T-helper 17 cell (primary cell): ENCODE measurements at regions not wholly inside any gene's neighbourhood (a gene's known extent, or its start where the extent isn't known, plus 50 kb on each side); places are given as distances from the start of the nearest gene placed in this dataset.
"Not testable (repeated sequence)": the region's sequence is repeated elsewhere in the genome, so short reads cannot be mapped to it uniquely, and the experiment has no call there.

Experiments
- ATAC-seq: fragments of 150-1000 bp; cut with Tn5 transposase; 2 replicates; pipeline ENCODE4 v1.10.0; 2021; ENCODE audit warnings: mild to moderate bottlenecking, moderate library complexity
- DNase-seq, 3 donors: peaks; one replicate each; pipeline versions ENCODE4 v3.0.0 to v3.0.0-alpha.2; 2020 to 2021
- H3K9me3 ChIP-seq: one replicate; pipeline ENCODE4 v1.7.0; 2013; ENCODE audit warnings: low read length, mild to moderate bottlenecking; ENCODE audit not compliant: control insufficient read depth, poor library complexity, severe bottlenecking
- H3K27ac Mint-ChIP-seq: one replicate; pipeline ENCODE4 v1.8.0; 2022; ENCODE audit warnings: mild to moderate bottlenecking, moderate library complexity, mixed read lengths
- H3K27me3 Mint-ChIP-seq: one replicate; pipeline ENCODE4 v1.8.0; 2022; ENCODE audit warnings: mixed read lengths
- H3K36me3 Mint-ChIP-seq: one replicate; pipeline ENCODE4 v1.8.0; 2022; ENCODE audit warnings: low read depth, mixed read lengths
- H3K4me1 Mint-ChIP-seq: one replicate; pipeline ENCODE4 v1.8.0; 2022; ENCODE audit warnings: mild to moderate bottlenecking, mixed read lengths
- H3K4me3 Mint-ChIP-seq: one replicate; pipeline ENCODE4 v1.8.0; 2022; ENCODE audit warnings: mild to moderate bottlenecking, moderate library complexity, mixed read lengths

GRCh38 chr1:29557066-29557465 is 320.7 kb downstream of the PTPRU start:
- Mint-ChIP-seq H3K27ac (no peak overlapping the region), H3K36me3 (no peaks in the 10 kb centered on the region), H3K4me1 (no peaks in the 10 kb centered on the region), H3K4me3 (no peak overlapping the region), H3K27me3 (no peaks in the 10 kb centered on the region)
- H3K9me3 ChIP-seq, result no peaks in the 10 kb centered on the region
- ATAC-seq (no peak), DNase-seq (no peak)

DNA sequence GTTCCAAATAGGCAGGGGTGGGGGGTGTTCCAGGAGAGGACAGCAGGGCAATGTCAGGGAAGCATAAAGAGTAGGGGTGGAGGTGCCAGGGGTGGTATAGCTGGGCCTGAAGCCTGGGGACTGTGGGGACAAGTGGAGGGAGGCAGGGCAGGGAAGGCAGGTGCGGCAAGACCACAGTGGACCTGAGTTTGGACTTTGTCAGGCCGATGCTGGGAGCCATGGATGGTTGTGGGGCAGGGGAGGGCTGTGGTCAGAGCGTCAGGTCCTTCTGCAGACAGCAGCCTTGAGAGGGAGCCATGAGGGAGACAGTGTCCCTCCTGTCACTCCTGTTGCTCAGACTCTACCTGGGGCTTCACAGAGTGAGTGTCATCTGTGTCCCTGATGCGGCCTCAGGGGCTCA is 320.3 kb downstream of the PTPRU start:
- H3K9me3 ChIP-seq, result no peaks in the 10 kb centered on the region
- Mint-ChIP-seq H3K36me3 (no peaks in the 10 kb centered on the region), H3K27ac (no peak overlapping the region), H3K4me1 (no peaks in the 10 kb centered on the region), H3K4me3 (no peak overlapping the region), H3K27me3 (no peaks in the 10 kb centered on the region)
- DNase-seq (no peak), ATAC-seq (no peak)

DNA sequence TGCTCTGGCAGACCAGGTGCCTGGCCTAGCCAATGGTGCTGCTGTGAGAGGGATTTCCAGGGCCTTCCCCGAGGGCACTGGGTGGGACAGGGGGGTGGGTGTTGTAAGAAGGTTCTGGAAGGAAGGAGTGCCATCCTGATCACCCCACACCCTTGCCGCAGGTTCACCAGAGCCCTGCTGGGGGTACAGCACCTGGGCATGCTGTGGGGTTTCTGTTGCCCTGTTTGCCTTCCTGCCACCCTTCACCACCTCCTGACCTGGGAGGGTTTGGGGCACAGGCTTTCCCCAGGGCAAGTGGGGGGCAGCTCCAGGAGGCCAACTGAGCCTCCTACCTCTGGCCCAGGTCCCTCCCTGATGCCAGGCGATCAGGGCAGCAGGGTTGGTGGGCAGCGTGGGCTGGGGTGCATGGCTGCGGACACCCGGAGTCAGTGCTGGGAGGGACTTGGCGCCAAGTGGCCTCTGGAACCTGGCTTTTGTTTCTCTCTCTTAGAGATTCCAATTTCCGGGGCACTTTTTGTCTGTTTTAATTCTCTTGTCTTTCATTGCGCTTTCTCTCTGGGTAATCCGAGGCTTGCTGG is 318.8 kb downstream of the PTPRU start:
- no peaks in the 10 kb centered on the region for H3K4me1 Mint-ChIP-seq
- ATAC-seq, result no peak
- H3K4me3 Mint-ChIP-seq, result no peak overlapping the region

GRCh38 chr1:29554208-29554778 is 318.0 kb downstream of the PTPRU start:
- no peak for ATAC-seq

More for the DNA sequence above, 318.8 kb downstream of the PTPRU start:
- no peaks in the 10 kb centered on the region for H3K9me3 ChIP-seq
- no peak for DNase-seq
- Mint-ChIP-seq H3K27ac (no peak overlapping the region), H3K27me3 (no peaks in the 10 kb centered on the region), H3K36me3 (no peaks in the 10 kb centered on the region)

DNA sequence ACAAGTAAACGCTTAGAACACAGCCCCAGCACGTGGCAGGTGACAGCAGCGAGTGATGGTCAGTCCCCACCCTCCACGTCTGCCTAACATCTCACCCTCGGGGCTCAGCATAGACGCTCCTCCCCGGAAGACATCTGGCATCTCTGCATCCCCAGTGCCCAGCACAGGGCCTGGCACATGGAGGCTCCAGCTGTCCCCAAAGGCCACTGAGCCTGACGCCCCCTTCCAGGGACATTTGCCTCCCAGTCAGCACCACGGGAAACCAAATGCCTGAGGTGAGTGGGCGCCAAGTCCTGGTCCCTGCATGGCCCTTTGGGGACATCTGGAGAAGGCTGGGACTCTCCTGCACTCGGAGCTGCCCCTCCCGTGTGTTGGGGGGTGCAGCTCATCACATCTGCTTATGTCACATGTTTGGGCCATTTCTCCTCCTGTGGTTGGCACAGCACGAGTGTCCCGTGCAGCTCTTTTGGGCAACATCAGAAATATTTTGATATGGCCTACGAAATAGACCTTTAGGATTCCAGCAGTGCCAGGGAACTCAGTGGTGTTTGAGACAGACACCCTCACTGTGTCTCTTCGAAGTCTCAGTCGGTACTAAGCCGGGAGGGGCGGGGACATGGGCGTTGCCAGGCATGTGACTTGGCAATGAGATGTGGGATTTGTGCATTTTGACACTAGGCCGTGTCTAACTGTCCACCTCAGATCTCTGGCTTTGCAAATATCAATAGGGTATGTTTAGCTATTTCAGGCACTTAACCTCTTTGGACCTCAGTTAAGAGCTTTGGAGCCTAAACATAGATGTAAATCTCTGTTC is 315.0 kb downstream of the PTPRU start:
- H3K4me1 Mint-ChIP-seq, result no peaks in the 10 kb centered on the region
- H3K27ac Mint-ChIP-seq, result no peak overlapping the region
- ATAC-seq (no peak), DNase-seq (no peak)
- H3K4me3 Mint-ChIP-seq, result no peak overlapping the region
- H3K9me3 ChIP-seq, result no peaks in the 10 kb centered on the region
- no peaks in the 10 kb centered on the region for H3K36me3 Mint-ChIP-seq
- peaks cover 14% of the 10 kb centered on the region for H3K27me3 Mint-ChIP-seq

More at GRCh38 chr1:29554208-29554778, 318.0 kb downstream of the PTPRU start:
- Mint-ChIP-seq H3K27me3 (peaks cover 7% of the 10 kb centered on the region), H3K4me1 (no peaks in the 10 kb centered on the region), H3K27ac (no peak overlapping the region), H3K36me3 (no peaks in the 10 kb centered on the region), H3K4me3 (no peak overlapping the region)
- no peaks in the 10 kb centered on the region for H3K9me3 ChIP-seq
- DNase-seq, result no peak

DNA sequence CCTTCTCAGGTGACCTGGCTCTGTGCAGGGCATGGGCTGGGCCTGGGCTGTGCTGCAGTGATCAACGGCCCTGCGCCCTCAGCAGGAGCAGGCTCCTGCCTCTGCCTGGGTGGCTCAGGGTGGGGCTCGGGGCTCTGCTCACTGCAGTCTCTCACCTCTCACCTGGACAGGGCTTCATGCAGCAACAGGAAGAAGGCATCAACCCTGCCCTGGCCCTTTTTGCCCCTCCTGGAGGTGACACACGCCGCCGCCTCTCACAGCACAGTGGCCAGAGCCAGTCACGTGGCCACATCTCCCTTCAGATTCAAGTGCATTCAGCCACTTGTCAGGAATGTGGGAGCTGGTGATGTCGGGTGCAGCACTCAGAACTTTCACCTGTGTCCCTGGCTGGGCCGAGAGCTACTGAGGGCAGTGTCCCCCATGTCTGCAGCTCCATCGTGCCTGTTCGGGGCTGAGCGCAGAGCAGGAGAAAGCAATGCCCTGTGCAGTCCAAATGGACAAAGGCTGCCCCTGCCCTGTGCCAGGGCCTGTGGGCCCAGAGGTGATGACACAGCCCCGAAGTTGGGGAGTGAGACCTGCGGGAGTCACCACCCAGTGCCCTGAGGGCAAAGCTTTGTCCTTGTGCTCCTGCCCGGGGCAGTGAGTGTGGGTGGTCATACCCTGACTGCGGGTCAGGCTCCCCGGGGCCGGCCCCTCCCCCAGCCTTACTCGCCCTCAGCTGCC is 314.0 kb downstream of the PTPRU start:
- H3K27ac Mint-ChIP-seq, result no peak overlapping the region
- no peaks in the 10 kb centered on the region for H3K9me3 ChIP-seq
- H3K27me3 Mint-ChIP-seq, result peaks cover 14% of the 10 kb centered on the region
- H3K4me1 Mint-ChIP-seq, result no peaks in the 10 kb centered on the region
- ATAC-seq, result no peak
- DNase-seq, result no peak
- no peaks in the 10 kb centered on the region for H3K36me3 Mint-ChIP-seq
- no peak overlapping the region for H3K4me3 Mint-ChIP-seq

- DNase-seq, H3K27ac Mint-ChIP-seq, ATAC-seq, H3K9me3 ChIP-seq, H3K4me3 Mint-ChIP-seq, H3K4me1 Mint-ChIP-seq, H3K36me3 Mint-ChIP-seq: not testable (repeated sequence)
- peaks cover 14% of the 10 kb centered on the region for H3K27me3 Mint-ChIP-seq
Measured at GRCh38 chr1:29549728-29550118, 313.4 kb downstream of the PTPRU start.

GRCh38 chr1:29549001-29549400 is 312.7 kb downstream of the PTPRU start:
- no peaks in the 10 kb centered on the region for H3K4me1 Mint-ChIP-seq
- no peak overlapping the region for H3K4me3 Mint-ChIP-seq
- no peak for ATAC-seq

DNA sequence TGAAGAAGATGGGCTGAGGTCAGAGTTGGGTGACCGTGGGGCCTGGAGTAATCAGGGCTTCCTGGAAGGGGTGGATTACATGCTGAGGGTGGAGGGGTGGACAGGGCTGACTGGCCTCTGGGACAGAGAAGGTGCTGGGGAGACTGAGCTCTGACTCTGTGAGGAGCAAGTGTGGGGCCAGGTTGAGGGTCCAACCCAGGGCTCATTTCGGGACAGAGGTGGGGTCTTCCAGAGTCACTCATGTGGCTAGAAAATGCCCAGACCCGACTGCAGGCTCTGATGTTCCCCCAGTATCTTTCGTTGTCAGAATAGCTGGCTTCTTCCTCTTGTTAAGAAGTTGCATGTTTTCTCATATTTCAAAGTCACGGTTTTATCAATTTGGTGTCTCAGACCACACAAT is 311.8 kb downstream of the PTPRU start:
- no peaks in the 10 kb centered on the region for H3K36me3 Mint-ChIP-seq
- no peak for ATAC-seq
- no peaks in the 10 kb centered on the region for H3K4me1 Mint-ChIP-seq

More at GRCh38 chr1:29549001-29549400, 312.7 kb downstream of the PTPRU start:
- Mint-ChIP-seq H3K27me3 (peaks cover 14% of the 10 kb centered on the region), H3K27ac (no peak overlapping the region), H3K36me3 (no peaks in the 10 kb centered on the region)
- no peaks in the 10 kb centered on the region for H3K9me3 ChIP-seq
- DNase-seq, result no peak

DNA sequence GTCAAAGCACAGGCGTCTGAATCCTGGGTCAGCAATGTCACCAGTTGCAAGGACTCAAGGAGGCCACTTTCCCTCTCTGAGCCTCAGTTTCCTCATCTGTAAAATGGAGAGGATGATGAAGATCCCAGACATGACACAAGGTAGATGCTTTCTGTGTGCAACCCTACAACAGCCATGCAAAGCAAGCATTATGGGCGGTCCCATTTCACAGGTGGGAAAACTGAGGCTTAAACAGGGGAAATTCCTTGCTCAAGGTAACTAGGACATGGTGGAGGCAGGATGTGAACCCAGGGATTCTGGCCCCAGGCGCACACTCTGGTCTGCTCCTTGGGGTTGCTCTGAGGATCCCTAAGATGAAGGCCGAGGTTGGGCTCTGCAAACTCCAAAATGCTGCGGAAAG is 311.0 kb downstream of the PTPRU start:
- Mint-ChIP-seq H3K4me3 (no peak overlapping the region), H3K27ac (no peak overlapping the region), H3K27me3 (peaks cover 14% of the 10 kb centered on the region), H3K4me1 (no peaks in the 10 kb centered on the region), H3K36me3 (no peaks in the 10 kb centered on the region)
- no peak for ATAC-seq
- H3K9me3 ChIP-seq, result no peaks in the 10 kb centered on the region
- DNase-seq, result no peak

More for the DNA sequence above, 311.8 kb downstream of the PTPRU start:
- no peak overlapping the region for H3K27ac Mint-ChIP-seq
- H3K4me3 Mint-ChIP-seq, result no peak overlapping the region
- H3K27me3 Mint-ChIP-seq, result peaks cover 14% of the 10 kb centered on the region
- H3K9me3 ChIP-seq, result no peaks in the 10 kb centered on the region
- no peak for DNase-seq

DNA sequence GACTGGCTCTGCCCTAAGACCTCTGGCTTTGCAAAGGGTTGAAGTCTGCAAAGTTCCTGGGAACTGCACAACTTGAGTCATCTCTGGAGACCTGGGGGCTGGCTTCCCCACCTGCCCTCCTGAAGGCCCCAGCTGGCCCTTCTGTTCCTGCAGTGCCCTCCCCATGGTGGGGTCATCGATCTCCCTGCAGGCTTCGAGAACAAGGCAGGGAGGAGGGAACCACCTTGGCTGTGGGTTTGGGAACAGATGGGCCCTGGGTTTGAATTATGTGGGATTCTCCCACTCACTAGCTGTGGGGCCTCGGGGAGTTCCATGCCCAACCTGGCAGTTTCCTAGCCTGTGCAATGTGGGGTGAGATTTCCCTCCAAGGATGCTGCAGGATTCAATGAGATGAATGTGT is 310.2 kb downstream of the PTPRU start:
- no peak for DNase-seq
- H3K9me3 ChIP-seq, result no peaks in the 10 kb centered on the region
- no peak for ATAC-seq
- Mint-ChIP-seq H3K4me1 (no peaks in the 10 kb centered on the region), H3K27me3 (peaks cover 14% of the 10 kb centered on the region), H3K27ac (no peak overlapping the region), H3K4me3 (no peak overlapping the region), H3K36me3 (no peaks in the 10 kb centered on the region)

- Mint-ChIP-seq H3K27me3 (peaks cover 7% of the 10 kb centered on the region), H3K27ac (no peak overlapping the region), H3K4me3 (no peak overlapping the region), H3K4me1 (no peaks in the 10 kb centered on the region), H3K36me3 (no peaks in the 10 kb centered on the region)
- no peak for DNase-seq
- no peaks in the 10 kb centered on the region for H3K9me3 ChIP-seq
- ATAC-seq, result no peak
Measured at GRCh38 chr1:29544406-29544805, 308.1 kb downstream of the PTPRU start.

DNA sequence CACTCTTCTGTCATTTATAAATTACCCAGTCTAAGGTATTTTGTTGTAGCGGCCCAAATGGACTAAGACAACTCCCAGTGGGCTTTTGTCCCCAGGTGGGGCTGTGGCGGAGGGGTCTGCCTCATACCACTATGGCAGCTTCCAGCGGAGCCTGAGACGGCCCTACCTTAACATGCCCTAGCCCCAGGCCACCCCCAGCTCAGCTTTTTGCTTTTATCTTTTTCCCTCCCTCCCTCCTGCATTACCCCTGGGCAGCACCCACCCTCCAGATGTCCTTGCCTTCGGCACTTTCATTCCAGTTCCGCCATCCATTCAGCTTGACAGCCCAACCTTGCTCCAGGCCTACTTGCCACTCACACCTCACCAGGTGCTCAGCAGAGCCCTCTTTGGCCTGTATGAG is 307.3 kb downstream of the PTPRU start:
- Mint-ChIP-seq H3K27me3 (peaks cover 7% of the 10 kb centered on the region), H3K27ac (no peak overlapping the region), H3K4me1 (no peaks in the 10 kb centered on the region), H3K36me3 (no peaks in the 10 kb centered on the region), H3K4me3 (no peak overlapping the region)
- ATAC-seq, result no peak
- DNase-seq, result no peak
- no peaks in the 10 kb centered on the region for H3K9me3 ChIP-seq
